NT2/D1 (cell line): ENCODE measurements at regions not wholly inside any gene's neighbourhood (a gene's known extent, or its start where the extent isn't known, plus 50 kb on each side); places are given as distances from the start of the nearest gene placed in this dataset.

Source experiments
- DNase-seq: peaks from one replicate; pipeline ENCODE4 v3.0.0-alpha.2; 2011; ENCODE audit warnings: low read depth, low spot score
- H3K27me3 ChIP-seq: 2 replicates; pipeline ENCODE4 v1.6.0; 2011; ENCODE audit warnings: mild to moderate bottlenecking; ENCODE audit not compliant: insufficient read length, insufficient read depth
- H3K36me3 ChIP-seq: 2 replicates; pipeline ENCODE4 v1.6.1; 2011; ENCODE audit warnings: mild to moderate bottlenecking, low read length, mixed read lengths; ENCODE audit not compliant: insufficient read depth, insufficient read length
- H3K4me1 ChIP-seq: 2 replicates; pipeline ENCODE4 v1.5.1; 2011; ENCODE audit not compliant: insufficient read depth, insufficient read length
- H3K4me3 ChIP-seq: 2 replicates; pipeline ENCODE4 v1.5.1; 2011; ENCODE audit warnings: low read depth; ENCODE audit not compliant: insufficient read length
- H3K9ac ChIP-seq: 2 replicates; pipeline ENCODE4 v1.6.0; 2011; ENCODE audit warnings: low read depth; ENCODE audit not compliant: insufficient read length
- H3K9me3 ChIP-seq: 2 replicates; pipeline ENCODE4 v1.5.1; 2011; ENCODE audit warnings: mild to moderate bottlenecking, low read length; ENCODE audit not compliant: insufficient read depth
- SUZ12 ChIP-seq: IDR thresholded peaks from 2 replicates; pipeline ENCODE4 v1.6.1; 2011; ENCODE audit not compliant: insufficient read length, insufficient read depth; ENCODE audit errors: extremely low read depth
- YY1 ChIP-seq: IDR thresholded peaks from 2 replicates; pipeline ENCODE4 v1.6.1; 2011; ENCODE audit not compliant: insufficient read length, insufficient read depth
- ZNF274 ChIP-seq: IDR thresholded peaks from 2 replicates; pipeline ENCODE4 v1.6.1; 2011; ENCODE audit warnings: mild to moderate bottlenecking, low read depth, low read length

DNA sequence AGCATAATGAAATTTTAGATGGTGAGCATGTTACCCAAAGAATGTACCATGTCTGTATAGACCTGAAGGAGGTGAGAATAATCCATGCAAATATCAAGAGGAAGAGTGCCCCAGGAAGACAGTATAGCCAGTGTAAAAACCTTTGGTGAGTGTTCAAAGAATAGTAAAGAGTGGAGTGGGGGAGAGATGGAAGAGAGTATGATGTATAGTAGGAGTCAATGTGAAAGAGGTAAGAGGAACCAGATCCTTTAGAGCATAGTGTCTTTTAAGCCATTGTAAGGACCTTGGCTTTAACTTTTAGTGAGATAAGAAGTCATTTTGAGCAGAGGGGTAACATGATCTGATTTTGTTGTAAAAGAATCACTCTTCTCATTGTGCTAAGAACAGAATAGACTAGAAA, 1052.3 kb upstream of the ZEB2 start:
- no peak overlapping the region for H3K4me3 ChIP-seq
- no peaks in the 10 kb centered on the region for H3K27me3 ChIP-seq
- DNase-seq: no peak
- H3K36me3 ChIP-seq: no peaks in the 10 kb centered on the region
- TF ChIP-seq SUZ12 (no peak), ZNF274 (no peak), YY1 (no peak)
- H3K4me1 ChIP-seq: no peaks in the 10 kb centered on the region
- no peak overlapping the region for H3K9ac ChIP-seq
- H3K9me3 ChIP-seq: no peaks in the 10 kb centered on the region

DNA sequence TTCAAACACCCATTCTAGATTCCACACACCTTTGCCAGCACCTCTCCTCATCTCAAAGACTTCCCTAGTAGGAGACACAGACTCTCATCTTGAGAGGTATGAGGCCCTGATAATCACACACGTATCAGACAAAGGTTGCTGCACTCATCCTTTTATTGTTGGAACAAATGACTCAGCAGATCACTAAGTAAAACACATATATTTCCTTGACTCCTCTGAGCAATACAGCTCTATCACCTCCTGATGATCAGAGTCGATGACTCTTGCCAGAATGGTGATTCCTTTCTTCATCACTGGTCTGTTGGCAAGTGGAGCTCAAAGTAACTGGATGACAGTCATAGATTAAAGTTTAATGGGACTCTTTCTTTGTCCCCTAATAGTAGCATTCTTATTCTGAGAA, 1049.2 kb upstream of the ZEB2 start:
- no peak for DNase-seq
- no peaks in the 10 kb centered on the region for H3K9me3 ChIP-seq
- H3K9ac ChIP-seq: no peak overlapping the region
- no peaks in the 10 kb centered on the region for H3K27me3 ChIP-seq
- no peaks in the 10 kb centered on the region for H3K36me3 ChIP-seq
- H3K4me3 ChIP-seq: no peak overlapping the region
- no peaks in the 10 kb centered on the region for H3K4me1 ChIP-seq
- TF ChIP-seq YY1 (no peak), SUZ12 (no peak), ZNF274 (no peak)

DNA sequence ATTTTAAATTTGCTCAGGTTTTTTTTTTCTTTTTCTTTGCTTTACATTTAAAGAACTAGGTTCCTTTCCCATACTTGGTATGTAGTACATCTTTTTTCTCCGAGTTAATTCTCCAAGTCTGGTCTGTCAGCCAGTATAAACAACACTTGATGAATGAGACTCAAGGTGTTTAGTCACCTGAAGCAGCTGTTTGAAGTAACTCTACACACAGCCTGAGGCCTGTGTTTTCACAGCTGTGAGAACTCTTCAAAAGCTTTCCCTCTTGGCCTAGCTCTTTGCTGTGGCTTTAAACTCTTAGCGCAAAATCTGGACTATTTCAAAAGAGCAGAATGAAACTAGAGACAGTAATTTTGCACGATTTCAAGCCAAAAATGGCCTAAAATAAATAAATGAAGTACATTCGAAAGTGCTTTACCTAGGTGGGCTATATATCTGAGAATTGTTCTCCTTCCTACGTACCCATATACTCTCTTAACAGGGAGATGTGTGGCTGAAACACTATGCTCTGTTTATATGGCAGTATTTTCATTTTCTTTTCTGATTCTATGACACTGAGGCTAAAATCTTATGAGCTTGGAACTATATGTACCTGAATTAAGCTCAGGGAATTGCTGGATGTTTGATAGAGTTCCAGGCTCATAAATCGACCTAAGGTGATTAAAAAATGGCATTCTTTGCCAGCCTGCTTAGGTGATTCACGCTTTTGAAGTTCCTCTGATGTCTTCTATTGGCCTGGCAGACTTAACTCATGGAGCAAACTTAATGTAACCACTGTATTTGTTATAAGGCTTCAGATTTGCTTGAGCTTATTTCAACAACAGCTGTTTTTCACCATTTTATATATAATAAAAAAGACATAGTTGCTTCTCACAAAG, 1044.1 kb upstream of the ZEB2 start:
- H3K4me1 ChIP-seq: no peaks in the 10 kb centered on the region
- no peaks in the 10 kb centered on the region for H3K9me3 ChIP-seq
- H3K36me3 ChIP-seq: no peaks in the 10 kb centered on the region
- H3K4me3 ChIP-seq: no peak overlapping the region
- TF ChIP-seq YY1 (no peak), ZNF274 (no peak), SUZ12 (no peak)
- H3K27me3 ChIP-seq: no peaks in the 10 kb centered on the region
- H3K9ac ChIP-seq: no peak overlapping the region
- DNase-seq: no peak

DNA sequence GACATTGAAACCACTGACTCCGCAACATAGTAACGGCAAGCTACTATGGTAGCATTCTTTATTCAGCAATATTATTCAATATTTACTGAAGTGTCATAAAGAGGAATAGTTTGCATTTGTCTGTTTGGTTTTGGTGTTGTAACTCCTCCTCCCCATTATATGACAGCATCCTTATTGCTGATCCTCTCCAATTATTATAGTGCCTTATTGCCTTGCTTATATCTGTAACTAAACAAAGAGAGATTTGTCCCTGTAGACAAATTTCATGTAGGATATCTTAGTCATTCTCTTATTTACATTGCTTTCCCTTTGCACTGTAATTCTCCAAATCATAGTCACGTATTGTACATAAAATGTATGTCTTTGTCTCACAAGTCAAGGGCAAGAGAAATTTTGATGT, 1041.2 kb upstream of the ZEB2 start:
- DNase-seq: no peak
- Histone ChIP-seq H3K4me3 (no peak overlapping the region), H3K36me3 (no peaks in the 10 kb centered on the region), H3K9me3 (no peaks in the 10 kb centered on the region), H3K4me1 (no peaks in the 10 kb centered on the region), H3K27me3 (no peaks in the 10 kb centered on the region), H3K9ac (no peak overlapping the region)
- no peak for TF ChIP-seq YY1
- TF ChIP-seq ZNF274: no peak
- no peak for TF ChIP-seq SUZ12

DNA sequence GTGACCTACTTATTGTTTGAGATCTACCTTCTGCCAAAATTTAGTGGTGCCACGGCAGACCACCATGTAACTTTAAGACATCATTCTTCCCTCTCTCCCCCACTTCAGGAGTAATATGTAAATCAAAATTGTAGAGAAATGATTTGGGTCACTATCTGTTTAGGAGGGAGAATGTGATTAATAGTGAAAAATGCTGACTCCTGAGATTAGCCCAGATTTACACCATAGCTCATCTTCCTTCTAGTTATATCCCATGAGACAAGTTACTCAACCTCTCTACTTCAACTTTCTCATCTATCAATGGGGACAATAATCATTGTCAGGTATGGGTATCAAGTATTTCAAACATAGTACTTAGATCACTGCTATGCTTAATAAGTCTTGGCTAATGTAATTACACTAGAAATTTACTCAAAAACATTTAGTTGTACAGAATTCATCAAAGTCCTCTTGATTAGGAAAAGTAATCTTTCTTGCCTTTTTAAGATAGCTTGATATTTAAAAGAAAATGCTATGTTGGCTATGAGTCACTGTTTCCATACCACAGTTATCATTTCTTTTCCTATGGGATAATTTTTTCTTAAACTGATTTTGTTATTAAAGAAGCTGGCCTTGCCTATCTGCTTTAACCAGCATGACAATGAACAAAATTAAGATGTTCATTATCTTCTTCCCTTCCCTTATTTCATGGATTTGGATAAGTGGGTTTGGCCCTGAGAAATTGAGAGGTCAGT, 1038.9 kb upstream of the ZEB2 start:
- no peak for DNase-seq
- Histone ChIP-seq H3K4me3 (no peak overlapping the region), H3K9me3 (no peaks in the 10 kb centered on the region), H3K27me3 (no peaks in the 10 kb centered on the region), H3K36me3 (no peaks in the 10 kb centered on the region), H3K9ac (no peak overlapping the region), H3K4me1 (no peaks in the 10 kb centered on the region)
- TF ChIP-seq SUZ12: no peak
- TF ChIP-seq YY1: no peak
- TF ChIP-seq ZNF274: no peak

DNA sequence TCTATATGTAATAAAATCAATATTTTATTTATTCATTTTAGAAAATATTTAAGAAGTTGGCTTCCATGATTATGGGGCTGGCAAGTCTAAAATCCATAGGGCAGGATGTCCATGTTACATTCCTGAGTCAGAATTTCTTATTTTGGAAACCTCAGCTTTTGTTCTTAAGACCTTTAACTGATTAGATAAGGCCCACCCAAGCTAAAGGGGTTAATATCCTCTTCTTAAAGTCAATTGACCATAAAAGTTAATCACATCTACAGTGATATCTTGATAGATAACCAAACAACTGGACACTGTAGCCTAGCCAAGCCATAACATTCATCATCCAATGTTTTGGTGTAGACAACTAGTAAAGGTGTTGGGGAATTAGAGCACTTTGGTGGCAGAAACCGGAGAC, 1035.4 kb upstream of the ZEB2 start:
- no peak for DNase-seq
- Histone ChIP-seq H3K27me3 (no peaks in the 10 kb centered on the region), H3K4me3 (no peak overlapping the region), H3K9ac (no peak overlapping the region), H3K4me1 (no peaks in the 10 kb centered on the region), H3K9me3 (no peaks in the 10 kb centered on the region), H3K36me3 (no peaks in the 10 kb centered on the region)
- TF ChIP-seq SUZ12 (no peak), ZNF274 (no peak), YY1 (no peak)

DNA sequence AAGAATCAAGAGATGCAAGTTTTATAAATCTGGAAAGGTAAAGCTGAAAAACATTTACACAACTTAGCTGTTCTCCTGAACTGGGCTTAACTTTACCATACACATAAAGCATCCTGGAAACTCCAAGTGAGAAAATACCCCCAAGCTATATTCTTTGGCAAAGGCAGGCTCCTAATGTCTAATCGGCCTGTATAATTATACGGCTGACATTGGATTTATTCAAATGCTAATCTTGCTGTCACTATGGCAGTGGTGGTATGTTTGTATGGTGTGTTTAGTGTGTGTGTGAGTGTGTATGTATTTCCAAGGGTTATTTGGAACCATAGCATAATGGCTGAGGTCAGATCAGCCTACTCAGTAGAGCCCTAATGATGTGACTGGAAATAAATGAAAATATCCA, 1031.8 kb upstream of the ZEB2 start:
- Histone ChIP-seq H3K9ac (no peak overlapping the region), H3K36me3 (no peaks in the 10 kb centered on the region), H3K27me3 (no peaks in the 10 kb centered on the region), H3K4me1 (no peaks in the 10 kb centered on the region), H3K4me3 (no peak overlapping the region), H3K9me3 (no peaks in the 10 kb centered on the region)
- no peak for DNase-seq
- no peak for TF ChIP-seq ZNF274
- TF ChIP-seq YY1: no peak
- TF ChIP-seq SUZ12: no peak

DNA sequence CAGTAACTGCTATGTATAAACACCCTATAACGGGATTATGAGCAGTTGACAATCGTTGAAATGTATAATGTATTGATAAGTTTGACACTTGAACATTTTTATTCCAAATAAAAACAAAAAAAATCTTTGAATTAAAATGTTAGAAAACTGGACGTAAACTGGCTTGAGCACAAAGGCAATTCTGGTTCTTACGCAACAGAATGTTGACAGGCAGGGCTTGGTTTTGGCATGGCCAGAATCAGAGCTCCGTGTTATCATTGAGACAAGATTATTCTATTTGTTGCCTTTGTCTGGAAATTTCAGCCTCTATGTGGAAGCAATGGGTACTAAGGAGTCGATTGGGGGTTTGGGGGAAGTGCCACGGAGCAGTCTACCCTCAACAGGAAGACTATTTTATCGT, 1028.6 kb upstream of the ZEB2 start:
- no peaks in the 10 kb centered on the region for H3K9me3 ChIP-seq
- no peak for DNase-seq
- H3K4me3 ChIP-seq: no peak overlapping the region
- no peak overlapping the region for H3K9ac ChIP-seq
- no peaks in the 10 kb centered on the region for H3K36me3 ChIP-seq
- TF ChIP-seq YY1 (no peak), ZNF274 (no peak), SUZ12 (no peak)
- H3K4me1 ChIP-seq: no peaks in the 10 kb centered on the region
- H3K27me3 ChIP-seq: no peaks in the 10 kb centered on the region
